Activated T-cell treated with anti-CD3 and anti-CD28 coated beads, Interleukin-2, amount 50 U/mL, for 24 hours (primary cell): ENCODE measurements at regions not wholly inside any gene's neighbourhood (a gene's known extent, or its start where the extent isn't known, plus 50 kb on each side); places are given as distances from the start of the nearest gene placed in this dataset.

Experiments used
- DNase-seq: peaks from one replicate; pipeline ENCODE4 v3.0.0-alpha.2; 2020
- H3K27ac Mint-ChIP-seq: 2 replicates; pipeline ENCODE4 v1.8.0; 2020; ENCODE audit warnings: mild to moderate bottlenecking, mixed read lengths
- H3K27me3 Mint-ChIP-seq: 2 replicates; pipeline ENCODE4 v1.8.0; 2020; ENCODE audit warnings: mixed read lengths
- H3K36me3 Mint-ChIP-seq: 2 replicates; pipeline ENCODE4 v1.8.0; 2020; ENCODE audit warnings: low read depth, mixed read lengths
- H3K4me1 Mint-ChIP-seq: 2 replicates; pipeline ENCODE4 v1.8.0; 2020; ENCODE audit warnings: low read depth, mixed read lengths
- H3K4me3 Mint-ChIP-seq: 2 replicates; pipeline ENCODE4 v1.8.0; 2020; ENCODE audit warnings: mild to moderate bottlenecking, moderate library complexity, mixed read lengths
- H3K9me3 Mint-ChIP-seq: 2 replicates; pipeline ENCODE4 v1.8.0; 2020; ENCODE audit warnings: mixed read lengths

- Mint-ChIP-seq H3K4me3 (no peak overlapping the region), H3K27ac (no peak overlapping the region), H3K9me3 (peaks cover 3% of the 10 kb centered on the region), H3K36me3 (no peaks in the 10 kb centered on the region), H3K27me3 (no peaks in the 10 kb centered on the region), H3K4me1 (no peaks in the 10 kb centered on the region)
- DNase-seq = no peak
Measured at GRCh38 chr21:27424601-27425000, 457.7 kb upstream of the ADAMTS5 start.

GRCh38 chr21:27423906-27424595, 457.2 kb upstream of the ADAMTS5 start:
- DNase-seq = no peak
- no peak overlapping the region for H3K4me3 Mint-ChIP-seq

GRCh38 chr21:27423038-27423437, 456.1 kb upstream of the ADAMTS5 start:
- Mint-ChIP-seq H3K36me3 (no peaks in the 10 kb centered on the region), H3K9me3 (peaks cover 3% of the 10 kb centered on the region), H3K4me1 (no peaks in the 10 kb centered on the region), H3K4me3 (no peak overlapping the region), H3K27ac (no peak overlapping the region), H3K27me3 (no peaks in the 10 kb centered on the region)
- no peak for DNase-seq

More at GRCh38 chr21:27423906-27424595, 457.2 kb upstream of the ADAMTS5 start:
- Mint-ChIP-seq H3K27ac (no peak overlapping the region), H3K9me3 (peaks cover 3% of the 10 kb centered on the region), H3K27me3 (no peaks in the 10 kb centered on the region), H3K4me1 (no peaks in the 10 kb centered on the region), H3K36me3 (no peaks in the 10 kb centered on the region)

- peaks cover 3% of the 10 kb centered on the region for H3K9me3 Mint-ChIP-seq
- no peak overlapping the region for H3K4me3 Mint-ChIP-seq
- DNase-seq = no peak
- H3K27ac Mint-ChIP-seq = no peak overlapping the region
- H3K36me3 Mint-ChIP-seq = no peaks in the 10 kb centered on the region
- H3K27me3 Mint-ChIP-seq = no peaks in the 10 kb centered on the region
- no peaks in the 10 kb centered on the region for H3K4me1 Mint-ChIP-seq
Measured at GRCh38 chr21:27422435-27422834, 455.5 kb upstream of the ADAMTS5 start.

GRCh38 chr21:27421654-27422053, 454.8 kb upstream of the ADAMTS5 start:
- Mint-ChIP-seq H3K27ac (no peak overlapping the region), H3K36me3 (no peaks in the 10 kb centered on the region), H3K27me3 (no peaks in the 10 kb centered on the region), H3K4me1 (no peaks in the 10 kb centered on the region), H3K9me3 (peaks cover 3% of the 10 kb centered on the region), H3K4me3 (no peak overlapping the region)
- no peak for DNase-seq

GRCh38 chr21:27419153-27419552, 452.3 kb upstream of the ADAMTS5 start:
- Mint-ChIP-seq H3K9me3 (peaks cover 10% of the 10 kb centered on the region), H3K4me3 (no peak overlapping the region), H3K27me3 (no peaks in the 10 kb centered on the region), H3K4me1 (no peaks in the 10 kb centered on the region), H3K27ac (no peak overlapping the region), H3K36me3 (no peaks in the 10 kb centered on the region)
- DNase-seq = no peak

- Mint-ChIP-seq H3K27me3 (no peaks in the 10 kb centered on the region), H3K4me3 (no peak overlapping the region), H3K27ac (no peak overlapping the region), H3K4me1 (no peaks in the 10 kb centered on the region), H3K9me3 (peaks cover 10% of the 10 kb centered on the region), H3K36me3 (no peaks in the 10 kb centered on the region)
- no peak for DNase-seq
Measured at GRCh38 chr21:27418346-27418745, 451.5 kb upstream of the ADAMTS5 start.

GRCh38 chr21:27412530-27412929, 445.6 kb upstream of the ADAMTS5 start:
- H3K4me1 Mint-ChIP-seq = no peaks in the 10 kb centered on the region
- H3K27ac Mint-ChIP-seq = no peak overlapping the region
- no peak overlapping the region for H3K4me3 Mint-ChIP-seq
- DNase-seq = no peak
- no peaks in the 10 kb centered on the region for H3K27me3 Mint-ChIP-seq
- peaks cover 14% of the 10 kb centered on the region for H3K9me3 Mint-ChIP-seq
- no peaks in the 10 kb centered on the region for H3K36me3 Mint-ChIP-seq

GRCh38 chr21:27408826-27409225, 441.9 kb upstream of the ADAMTS5 start:
- H3K36me3 Mint-ChIP-seq = no peaks in the 10 kb centered on the region
- no peaks in the 10 kb centered on the region for H3K27me3 Mint-ChIP-seq
- H3K27ac Mint-ChIP-seq = no peak overlapping the region
- no peak for DNase-seq
- H3K4me3 Mint-ChIP-seq = no peak overlapping the region
- H3K4me1 Mint-ChIP-seq = no peaks in the 10 kb centered on the region
- peaks cover 7% of the 10 kb centered on the region for H3K9me3 Mint-ChIP-seq

- Mint-ChIP-seq H3K4me1 (no peaks in the 10 kb centered on the region), H3K36me3 (no peaks in the 10 kb centered on the region), H3K27me3 (no peaks in the 10 kb centered on the region), H3K4me3 (no peak overlapping the region), H3K27ac (no peak overlapping the region), H3K9me3 (peaks cover 7% of the 10 kb centered on the region)
- no peak for DNase-seq
Measured at GRCh38 chr21:27407271-27407670, 440.4 kb upstream of the ADAMTS5 start.

GRCh38 chr21:27406300-27407009, 439.6 kb upstream of the ADAMTS5 start:
- no peak overlapping the region for H3K27ac Mint-ChIP-seq
- DNase-seq = no peak
- no peaks in the 10 kb centered on the region for H3K36me3 Mint-ChIP-seq
- H3K4me1 Mint-ChIP-seq = no peaks in the 10 kb centered on the region
- H3K4me3 Mint-ChIP-seq = no peak overlapping the region
- no peaks in the 10 kb centered on the region for H3K27me3 Mint-ChIP-seq
- peaks cover 7% of the 10 kb centered on the region for H3K9me3 Mint-ChIP-seq

- no peak overlapping the region for H3K4me3 Mint-ChIP-seq
- no peak for DNase-seq
- no peaks in the 10 kb centered on the region for H3K27me3 Mint-ChIP-seq
- H3K36me3 Mint-ChIP-seq = no peaks in the 10 kb centered on the region
- no peaks in the 10 kb centered on the region for H3K9me3 Mint-ChIP-seq
- H3K27ac Mint-ChIP-seq = no peak overlapping the region
- no peaks in the 10 kb centered on the region for H3K4me1 Mint-ChIP-seq
Measured at GRCh38 chr21:27403011-27403410, 436.1 kb upstream of the ADAMTS5 start.

- no peak overlapping the region for H3K4me3 Mint-ChIP-seq
- H3K9me3 Mint-ChIP-seq = no peaks in the 10 kb centered on the region
- H3K27ac Mint-ChIP-seq = no peak overlapping the region
- no peaks in the 10 kb centered on the region for H3K36me3 Mint-ChIP-seq
- DNase-seq = no peak
- no peaks in the 10 kb centered on the region for H3K4me1 Mint-ChIP-seq
- H3K27me3 Mint-ChIP-seq = no peaks in the 10 kb centered on the region
Measured at GRCh38 chr21:27400045-27400444, 433.2 kb upstream of the ADAMTS5 start.

GRCh38 chr21:27397578-27397977, 430.7 kb upstream of the ADAMTS5 start:
- no peak for DNase-seq
- no peak overlapping the region for H3K27ac Mint-ChIP-seq
- H3K36me3 Mint-ChIP-seq = no peaks in the 10 kb centered on the region
- H3K4me1 Mint-ChIP-seq = no peaks in the 10 kb centered on the region
- H3K27me3 Mint-ChIP-seq = no peaks in the 10 kb centered on the region
- no peak overlapping the region for H3K4me3 Mint-ChIP-seq
- H3K9me3 Mint-ChIP-seq = no peaks in the 10 kb centered on the region

GRCh38 chr21:27393726-27394125, 426.8 kb upstream of the ADAMTS5 start:
- H3K36me3 Mint-ChIP-seq = no peaks in the 10 kb centered on the region
- no peaks in the 10 kb centered on the region for H3K9me3 Mint-ChIP-seq
- no peak overlapping the region for H3K27ac Mint-ChIP-seq
- H3K4me3 Mint-ChIP-seq = no peak overlapping the region
- DNase-seq = no peak
- H3K4me1 Mint-ChIP-seq = no peaks in the 10 kb centered on the region
- no peaks in the 10 kb centered on the region for H3K27me3 Mint-ChIP-seq
